Cardiac fibroblast (primary cell): ENCODE measurements at regions not wholly inside any gene's neighbourhood (a gene's known extent, or its start where the extent isn't known, plus 50 kb on each side); places are given as distances from the start of the nearest gene placed in this dataset.
"Not testable (repeated sequence)": the region's sequence is repeated elsewhere in the genome, so short reads cannot be mapped to it uniquely, and the experiment has no call there.

Experiments used
- DNase-seq, 2 donors: peaks; one replicate each; pipeline versions ENCODE4 v3.0.0 to v3.0.0-alpha.2; 2010; ENCODE audit warnings: low read depth in 2 of 2
- H3K4me3 ChIP-seq, 2 donors: replicated peaks in 1 of 2; 1 replicate in 1 of 2; 2 replicates in 1 of 2; pipeline ENCODE4 v1.5.1; 2011; ENCODE audit warnings: low read depth in 2 of 2, low read length in 2 of 2, mild to moderate bottlenecking in 2 of 2, moderate library complexity in 1 of 2
- TF ChIP-seq, protein P1 (sequence below): IDR thresholded peaks from one replicate; pipeline ENCODE4 v1.5.1; 2011; ENCODE audit warnings: low read depth, mild to moderate bottlenecking, low read length, inconsistent platforms

- DNase-seq, result no peak
- TF ChIP-seq, protein P1, sequence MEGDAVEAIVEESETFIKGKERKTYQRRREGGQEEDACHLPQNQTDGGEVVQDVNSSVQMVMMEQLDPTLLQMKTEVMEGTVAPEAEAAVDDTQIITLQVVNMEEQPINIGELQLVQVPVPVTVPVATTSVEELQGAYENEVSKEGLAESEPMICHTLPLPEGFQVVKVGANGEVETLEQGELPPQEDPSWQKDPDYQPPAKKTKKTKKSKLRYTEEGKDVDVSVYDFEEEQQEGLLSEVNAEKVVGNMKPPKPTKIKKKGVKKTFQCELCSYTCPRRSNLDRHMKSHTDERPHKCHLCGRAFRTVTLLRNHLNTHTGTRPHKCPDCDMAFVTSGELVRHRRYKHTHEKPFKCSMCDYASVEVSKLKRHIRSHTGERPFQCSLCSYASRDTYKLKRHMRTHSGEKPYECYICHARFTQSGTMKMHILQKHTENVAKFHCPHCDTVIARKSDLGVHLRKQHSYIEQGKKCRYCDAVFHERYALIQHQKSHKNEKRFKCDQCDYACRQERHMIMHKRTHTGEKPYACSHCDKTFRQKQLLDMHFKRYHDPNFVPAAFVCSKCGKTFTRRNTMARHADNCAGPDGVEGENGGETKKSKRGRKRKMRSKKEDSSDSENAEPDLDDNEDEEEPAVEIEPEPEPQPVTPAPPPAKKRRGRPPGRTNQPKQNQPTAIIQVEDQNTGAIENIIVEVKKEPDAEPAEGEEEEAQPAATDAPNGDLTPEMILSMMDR, result no peak
- no peak overlapping the region for H3K4me3 ChIP-seq
Observed at GRCh38 chr4:81595287-81595686, 123.6 kb upstream of the RASGEF1B start.

GRCh38 chr4:81594490-81595159 is 122.9 kb upstream of the RASGEF1B start:
- TF ChIP-seq, protein P1, result no peak
- H3K4me3 ChIP-seq, result no peak overlapping the region
- DNase-seq, result no peak

- no peak overlapping the region for H3K4me3 ChIP-seq
- no peak for DNase-seq
Observed at GRCh38 chr4:81592701-81593100, 121.0 kb upstream of the RASGEF1B start.

GRCh38 chr4:81590596-81590995 is 118.9 kb upstream of the RASGEF1B start:
- no peak overlapping the region for H3K4me3 ChIP-seq
- TF ChIP-seq, protein P1, result no peak
- no peak for DNase-seq

More at GRCh38 chr4:81592701-81593100, 121.0 kb upstream of the RASGEF1B start:
- TF ChIP-seq, protein P1, result no peak

DNA sequence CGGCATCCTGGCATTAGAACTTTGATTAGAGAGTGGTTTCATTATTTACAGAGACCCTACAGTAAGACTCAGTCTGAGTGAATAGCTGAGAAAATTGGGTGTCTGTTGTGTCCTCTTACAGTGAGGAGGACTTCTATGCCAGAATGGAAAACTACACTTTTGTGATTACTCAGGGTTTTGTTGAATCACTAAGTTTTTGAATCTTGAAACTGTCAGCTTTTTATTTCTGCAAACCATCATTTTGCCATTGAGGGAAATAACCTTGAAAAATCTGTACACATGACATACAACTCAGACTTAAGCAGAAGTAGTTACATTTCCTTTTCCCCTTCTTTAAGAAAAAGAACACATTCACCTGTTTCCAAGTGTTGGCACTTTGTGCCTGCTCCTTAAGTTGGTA is 117.6 kb upstream of the RASGEF1B start:
- no peak for DNase-seq
- H3K4me3 ChIP-seq, result no peak overlapping the region
- TF ChIP-seq, protein P1, result no peak

GRCh38 chr4:81586706-81587105 is 115.0 kb upstream of the RASGEF1B start:
- DNase-seq, result no peak
- TF ChIP-seq, protein P1, result no peak
- no peak overlapping the region for H3K4me3 ChIP-seq

GRCh38 chr4:81580994-81581374 is 109.3 kb upstream of the RASGEF1B start:
- not testable (repeated sequence) for DNase-seq, H3K4me3 ChIP-seq
